ENCODE measurements at regions not wholly inside any gene's neighbourhood (a gene's known extent, or its start where the extent isn't known, plus 50 kb on each side); places are given as distances from the start of the nearest gene placed in this dataset.

DNA sequence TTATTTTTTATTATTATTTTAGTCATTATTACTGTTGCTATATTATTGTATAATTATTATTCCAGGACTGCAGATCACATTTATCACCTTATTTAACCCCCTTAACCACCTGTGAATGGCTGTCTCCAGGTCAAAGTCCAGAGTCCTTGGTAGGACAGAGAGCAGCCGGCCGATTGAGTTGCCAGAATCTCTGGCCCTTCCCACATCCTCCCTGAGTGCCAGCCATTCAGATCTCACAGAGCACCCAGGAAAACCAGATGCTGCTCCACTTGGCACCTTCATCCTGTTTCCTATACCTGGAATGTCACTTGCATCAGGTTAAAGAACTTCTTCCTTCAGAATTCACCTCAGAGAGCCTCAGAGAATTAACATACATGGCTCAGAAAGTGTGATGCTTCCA lies 101.1 kb downstream of the ELAPOR2 start:
- no peak overlapping the region for H3K14ac ChIP-seq (ENCODE audit: insufficient read depth, low read length)
- no CpG with 5 or more reads among the region's 2 CpGs for WGBS (ENCODE audit: extremely low coverage, insufficient read length, low lambda C conversion rate)
- H3K4ac ChIP-seq (ENCODE audit: low read depth, low read length) = no peak overlapping the region
- H4K5ac ChIP-seq (ENCODE audit: insufficient read length, low read depth, low read length) = no peak overlapping the region
- TF ChIP-seq, protein P1, sequence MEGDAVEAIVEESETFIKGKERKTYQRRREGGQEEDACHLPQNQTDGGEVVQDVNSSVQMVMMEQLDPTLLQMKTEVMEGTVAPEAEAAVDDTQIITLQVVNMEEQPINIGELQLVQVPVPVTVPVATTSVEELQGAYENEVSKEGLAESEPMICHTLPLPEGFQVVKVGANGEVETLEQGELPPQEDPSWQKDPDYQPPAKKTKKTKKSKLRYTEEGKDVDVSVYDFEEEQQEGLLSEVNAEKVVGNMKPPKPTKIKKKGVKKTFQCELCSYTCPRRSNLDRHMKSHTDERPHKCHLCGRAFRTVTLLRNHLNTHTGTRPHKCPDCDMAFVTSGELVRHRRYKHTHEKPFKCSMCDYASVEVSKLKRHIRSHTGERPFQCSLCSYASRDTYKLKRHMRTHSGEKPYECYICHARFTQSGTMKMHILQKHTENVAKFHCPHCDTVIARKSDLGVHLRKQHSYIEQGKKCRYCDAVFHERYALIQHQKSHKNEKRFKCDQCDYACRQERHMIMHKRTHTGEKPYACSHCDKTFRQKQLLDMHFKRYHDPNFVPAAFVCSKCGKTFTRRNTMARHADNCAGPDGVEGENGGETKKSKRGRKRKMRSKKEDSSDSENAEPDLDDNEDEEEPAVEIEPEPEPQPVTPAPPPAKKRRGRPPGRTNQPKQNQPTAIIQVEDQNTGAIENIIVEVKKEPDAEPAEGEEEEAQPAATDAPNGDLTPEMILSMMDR (conservative IDR thresholded peaks at IDR 0.05) = no peak
- peaks cover 2% of the 10 kb centered on the region; the same call in 1 of the 2 replicates for H3K4me1 ChIP-seq (ENCODE audit: insufficient read depth, low read length)
- no peaks in the 10 kb centered on the region for H3K27me3 ChIP-seq (ENCODE audit: insufficient read depth, low read length)
- no peak overlapping the region for H3T11ph ChIP-seq (ENCODE audit: low read length)
- H3K9me3 ChIP-seq (ENCODE audit: control insufficient read depth, low read depth, low read length) = no peaks in the 10 kb centered on the region
- no peak overlapping the region for H2BK15ac ChIP-seq (ENCODE audit: low read depth, low read length)
- Mint-ChIP-seq H3K27me3 (ENCODE audit: low read depth) (no peaks in the 10 kb centered on the region), H3K4me1 (peaks cover 18 to 19% of the 10 kb centered on the region in 2 experiments), H3K27ac (peak overlapping the region in 1 of 3 experiments; percentile 49; a peak in 2 of 7 replicates), H3K9me3 (peaks cover 14 to 19% of the 10 kb centered on the region in 2 experiments), H3K4me3 (no peak overlapping the region), H3K36me3 (ENCODE audit: insufficient read depth in 1 of 3, low read depth in 3 of 3) (peaks cover 13 to 25% (median 17%) of the 10 kb centered on the region in 3 experiments)
- no peak overlapping the region for H2BK20ac ChIP-seq (ENCODE audit: low read depth, low read length, poor library complexity, severe bottlenecking)
- no peaks in the 10 kb centered on the region for H3K79me2 ChIP-seq (ENCODE audit: insufficient read depth, low read length)
- no peak overlapping the region for H2BK12ac ChIP-seq (ENCODE audit: insufficient read length, low read depth, low read length)
- H2BK5ac ChIP-seq (ENCODE audit: insufficient read length, low read length) = no peak overlapping the region
- no peak overlapping the region for H3K27ac ChIP-seq (ENCODE audit: insufficient read length, low read depth, low read length)
- no peaks in the 10 kb centered on the region for H3K79me1 ChIP-seq (ENCODE audit: insufficient read depth, low read depth, low read length, poor library complexity, severe bottlenecking)
- H2AK5ac ChIP-seq (ENCODE audit: insufficient read length, low read length) = no peak overlapping the region
- no peak overlapping the region for H3K4me2 ChIP-seq (ENCODE audit: insufficient read depth, insufficient read length, low read length)
- H3K56ac ChIP-seq (ENCODE audit: insufficient read length, low read depth, low read length) = no peak overlapping the region
- H3K23ac ChIP-seq (ENCODE audit: insufficient read length, low read depth, low read length) = no peak overlapping the region
- H4K8ac ChIP-seq (replicated peaks; ENCODE audit: insufficient read length, low read depth, low read length) = no peak overlapping the region
- DNase-seq = no peak
- H3K18ac ChIP-seq (ENCODE audit: insufficient read length, low read depth, low read length) = no peak overlapping the region
- H4K91ac ChIP-seq (ENCODE audit: insufficient read length, low read depth, low read length) = no peak overlapping the region
- H3K23me2 ChIP-seq (ENCODE audit: insufficient read length, low read depth, low read length, poor library complexity, severe bottlenecking) = no peaks in the 10 kb centered on the region
- H3K9ac ChIP-seq (ENCODE audit: extremely low read depth, insufficient read length, low read length) = no peak overlapping the region
- no peaks in the 10 kb centered on the region for H4K20me1 ChIP-seq (ENCODE audit: control insufficient read depth, insufficient read depth, insufficient read length)
- no peak overlapping the region for H2AFZ ChIP-seq (ENCODE audit: low read length)
- H2BK120ac ChIP-seq (ENCODE audit: low read depth, low read length, poor library complexity, severe bottlenecking) = no peak overlapping the region

Data from H9 (cell line).